ENCODE measurements at regions not wholly inside any gene's neighbourhood (a gene's known extent, or its start where the extent isn't known, plus 50 kb on each side); places are given as distances from the start of the nearest gene placed in this dataset.

- TF ChIP-seq, protein P1, sequence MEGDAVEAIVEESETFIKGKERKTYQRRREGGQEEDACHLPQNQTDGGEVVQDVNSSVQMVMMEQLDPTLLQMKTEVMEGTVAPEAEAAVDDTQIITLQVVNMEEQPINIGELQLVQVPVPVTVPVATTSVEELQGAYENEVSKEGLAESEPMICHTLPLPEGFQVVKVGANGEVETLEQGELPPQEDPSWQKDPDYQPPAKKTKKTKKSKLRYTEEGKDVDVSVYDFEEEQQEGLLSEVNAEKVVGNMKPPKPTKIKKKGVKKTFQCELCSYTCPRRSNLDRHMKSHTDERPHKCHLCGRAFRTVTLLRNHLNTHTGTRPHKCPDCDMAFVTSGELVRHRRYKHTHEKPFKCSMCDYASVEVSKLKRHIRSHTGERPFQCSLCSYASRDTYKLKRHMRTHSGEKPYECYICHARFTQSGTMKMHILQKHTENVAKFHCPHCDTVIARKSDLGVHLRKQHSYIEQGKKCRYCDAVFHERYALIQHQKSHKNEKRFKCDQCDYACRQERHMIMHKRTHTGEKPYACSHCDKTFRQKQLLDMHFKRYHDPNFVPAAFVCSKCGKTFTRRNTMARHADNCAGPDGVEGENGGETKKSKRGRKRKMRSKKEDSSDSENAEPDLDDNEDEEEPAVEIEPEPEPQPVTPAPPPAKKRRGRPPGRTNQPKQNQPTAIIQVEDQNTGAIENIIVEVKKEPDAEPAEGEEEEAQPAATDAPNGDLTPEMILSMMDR (IDR thresholded peaks at IDR 0.05; ENCODE audit: control insufficient read depth, insufficient read depth, low read depth, low read length, missing control alignments), result no peak
- no peak for DNase-seq (ENCODE audit: low read depth)
- H3K4me3 ChIP-seq (ENCODE audit: control insufficient read depth, low read depth, low read length), result no peak overlapping the region
Observed at GRCh38 chr18:28890791-28891190, 713.9 kb upstream of the CDH2 start.

GRCh38 chr18:28884304-28884703 is 707.4 kb upstream of the CDH2 start:
- no peak overlapping the region for H3K4me3 ChIP-seq (ENCODE audit: control insufficient read depth, low read depth, low read length)
- TF ChIP-seq, protein P1 (IDR thresholded peaks at IDR 0.05; ENCODE audit: control insufficient read depth, insufficient read depth, low read depth, low read length, missing control alignments), result no peak
- DNase-seq (ENCODE audit: low read depth), result no peak

- no peak overlapping the region for H3K4me3 ChIP-seq (ENCODE audit: control insufficient read depth, low read depth, low read length)
- TF ChIP-seq, protein P1 (IDR thresholded peaks at IDR 0.05; ENCODE audit: control insufficient read depth, insufficient read depth, low read depth, low read length, missing control alignments), result no peak
- no peak for DNase-seq (ENCODE audit: low read depth)
Observed at GRCh38 chr18:28880856-28881255, 703.9 kb upstream of the CDH2 start.

- TF ChIP-seq, protein P1 (IDR thresholded peaks at IDR 0.05; ENCODE audit: control insufficient read depth, insufficient read depth, low read depth, low read length, missing control alignments), result no peak
- no peak overlapping the region for H3K4me3 ChIP-seq (ENCODE audit: control insufficient read depth, low read depth, low read length)
- DNase-seq (ENCODE audit: low read depth), result peak; percentile 55
Observed at GRCh38 chr18:28875059-28875458, 698.1 kb upstream of the CDH2 start.

DNA sequence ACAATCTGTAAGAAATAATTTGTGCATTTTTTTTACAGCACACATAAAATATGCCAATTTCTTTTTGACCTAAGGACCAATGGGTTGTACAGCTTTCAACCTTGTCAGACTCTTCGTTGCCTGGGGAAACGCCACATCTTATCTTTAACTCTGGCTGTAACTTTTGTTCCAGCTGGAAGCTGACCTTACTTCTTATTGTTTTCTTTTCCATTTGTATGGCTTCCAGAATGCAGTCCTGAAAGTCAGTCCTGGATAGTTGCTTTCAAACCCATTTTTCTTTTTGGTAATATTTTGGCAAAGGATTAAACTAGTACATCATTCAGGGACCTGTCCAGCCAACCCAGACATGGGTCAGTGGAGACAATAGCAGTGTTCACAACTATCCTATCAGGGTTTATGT is 686.5 kb upstream of the CDH2 start:
- H3K4me3 ChIP-seq (ENCODE audit: control insufficient read depth, low read depth, low read length), result no peak overlapping the region
- no peak for DNase-seq (ENCODE audit: low read depth)
- TF ChIP-seq, protein P1 (IDR thresholded peaks at IDR 0.05; ENCODE audit: control insufficient read depth, insufficient read depth, low read depth, low read length, missing control alignments), result no peak

- no peak overlapping the region for H3K4me3 ChIP-seq (ENCODE audit: control insufficient read depth, low read depth, low read length)
- TF ChIP-seq, protein P1 (IDR thresholded peaks at IDR 0.05; ENCODE audit: control insufficient read depth, insufficient read depth, low read depth, low read length, missing control alignments), result no peak
- no peak for DNase-seq (ENCODE audit: low read depth)
Observed at GRCh38 chr18:28858248-28858647, 681.3 kb upstream of the CDH2 start.

GRCh38 chr18:28855989-28856388 is 679.1 kb upstream of the CDH2 start:
- no peak for DNase-seq (ENCODE audit: low read depth)
- no peak overlapping the region for H3K4me3 ChIP-seq (ENCODE audit: control insufficient read depth, low read depth, low read length)
- TF ChIP-seq, protein P1 (IDR thresholded peaks at IDR 0.05; ENCODE audit: control insufficient read depth, insufficient read depth, low read depth, low read length, missing control alignments), result no peak
